IMR-90 (cell line): ENCODE measurements at regions not wholly inside any gene's neighbourhood (a gene's known extent, or its start where the extent isn't known, plus 50 kb on each side); places are given as distances from the start of the nearest gene placed in this dataset.

Experiments
- ATAC-seq: fragments of 200-7000 bp; cut with Tn5 transposase; 2 replicates; pipeline ENCODE4 v1.9.1; 2020; ENCODE audit warnings: low read depth, mild to moderate bottlenecking, moderate library complexity
- BruUV-seq: library from RNA; stranded (reverse); fragments of 400-500 nt; replicated peaks from 2 replicates; lab custom pipeline; 2021; lab: Mats Ljungman, UMichigan
- CTCF ChIA-PET: fragments of 300-600 bp; formaldehyde crosslinking; extraction: SDS; loops from one replicate; lab custom pipeline; 2021; ENCODE audit warnings: antibody characterized with exemption; lab: Yijun Ruan, JAX
- POLR2A ChIA-PET: fragments of 300-600 bp; sonication (Branson Sonifier 250); formaldehyde crosslinking; loops from one replicate; lab custom pipeline; 2022; ENCODE audit warnings: antibody characterized with exemption; ENCODE audit not compliant: unreplicated experiment; lab: Charles Lee
- DNase-seq: peaks from one replicate; pipeline ENCODE4 v3.0.0; 2013
- H2AFZ ChIP-seq: replicated peaks from 2 replicates; pipeline ENCODE3; 2013; ENCODE audit warnings: low read length, mild to moderate bottlenecking; ENCODE audit not compliant: poor library complexity
- H2AK5ac ChIP-seq: 2 replicates; pipeline ENCODE4 v1.6.1; 2013; ENCODE audit warnings: low read depth, low read length, inconsistent platforms
- H2AK9ac ChIP-seq: replicated peaks from 2 replicates; pipeline ENCODE3; 2013; ENCODE audit warnings: mild to moderate bottlenecking, low read depth, low read length, moderate library complexity; ENCODE audit not compliant: poor library complexity
- H2BK120ac ChIP-seq: 2 replicates; pipeline ENCODE4 v1.6.1; 2013; ENCODE audit warnings: low read depth, low read length, inconsistent platforms
- H2BK15ac ChIP-seq: 3 replicates; pipeline ENCODE4 v1.6.1; 2013; ENCODE audit warnings: low read depth, low read length, inconsistent platforms
- H2BK20ac ChIP-seq: 2 replicates; pipeline ENCODE4 v1.6.1; 2013; ENCODE audit warnings: low read depth, mild to moderate bottlenecking, inconsistent platforms, low read length, moderate library complexity
- H2BK5ac ChIP-seq: 2 replicates; pipeline ENCODE4 v1.6.1; 2013; ENCODE audit warnings: mild to moderate bottlenecking, low read depth, low read length, inconsistent platforms; ENCODE audit not compliant: poor library complexity, severe bottlenecking
- H3K14ac ChIP-seq: replicated peaks from 2 replicates; pipeline ENCODE4 v1.6.1; 2013; ENCODE audit warnings: low read depth, low read length, inconsistent platforms
- H3K18ac ChIP-seq: 2 replicates; pipeline ENCODE4 v1.6.1; 2013; ENCODE audit warnings: low read depth, low read length, control low read depth
- H3K23ac ChIP-seq: 2 replicates; pipeline ENCODE4 v1.6.1; 2013; ENCODE audit warnings: low read depth, low read length, inconsistent platforms
- H3K27ac ChIP-seq: 2 replicates; pipeline ENCODE4 v1.5.1; 2013; ENCODE audit warnings: mild to moderate bottlenecking, control low read depth, low read length; ENCODE audit not compliant: insufficient read depth
- H3K27me3 ChIP-seq: 2 replicates; pipeline ENCODE4 v1.6.1; 2013; ENCODE audit warnings: low read length; ENCODE audit not compliant: control insufficient read depth, insufficient read depth
- H3K36me3 ChIP-seq: 2 replicates; pipeline ENCODE4 v1.6.1; 2013; ENCODE audit warnings: low read length, mixed read lengths; ENCODE audit not compliant: control insufficient read depth, insufficient read depth
- H3K4ac ChIP-seq: 2 replicates; pipeline ENCODE4 v1.6.1; 2013; ENCODE audit warnings: low read depth, low read length, inconsistent platforms
- H3K4me1 ChIP-seq: 2 replicates; pipeline ENCODE4 v1.6.1; 2013; ENCODE audit warnings: low read length, mixed read lengths; ENCODE audit not compliant: control insufficient read depth, insufficient read depth
- H3K4me2 ChIP-seq: 2 replicates; pipeline ENCODE4 v1.6.1; 2013; ENCODE audit warnings: low read depth, mild to moderate bottlenecking, control low read depth, low read length, moderate library complexity
- H3K4me3 ChIP-seq: 2 replicates; pipeline ENCODE4 v1.5.1; 2013; ENCODE audit warnings: low read depth, mild to moderate bottlenecking, control low read depth, low read length, moderate library complexity; ENCODE audit not compliant: insufficient read depth
- H3K56ac ChIP-seq: 2 replicates; pipeline ENCODE4 v1.6.1; 2013; ENCODE audit warnings: low read length, inconsistent platforms; ENCODE audit not compliant: insufficient read depth; ENCODE audit errors: extremely low read depth
- H3K79me1 ChIP-seq, 2 experiments: 2 replicates each; pipeline ENCODE4 v1.6.1; 2013; ENCODE audit warnings: low read length in 2 of 2, inconsistent platforms in 1 of 2, low read depth in 1 of 2
- H3K9ac ChIP-seq: 2 replicates; pipeline ENCODE4 v1.6.1; 2013; ENCODE audit warnings: low read depth, low read length, control low read depth
- H3K9me1 ChIP-seq: 2 replicates; pipeline ENCODE4 v1.6.1; 2013; ENCODE audit warnings: low read length, inconsistent platforms; ENCODE audit not compliant: insufficient read depth
- H3K9me3 ChIP-seq: 2 replicates; pipeline ENCODE4 v1.6.1; 2013; ENCODE audit warnings: low read length; ENCODE audit not compliant: control insufficient read depth, insufficient read depth
- H4K20me1 ChIP-seq: 2 replicates; pipeline ENCODE4 v1.6.1; 2013; ENCODE audit warnings: low read length, inconsistent platforms; ENCODE audit not compliant: insufficient read depth
- H4K5ac ChIP-seq: 2 replicates; pipeline ENCODE4 v1.6.1; 2013; ENCODE audit warnings: mild to moderate bottlenecking, low read depth, low read length, control low read depth
- H4K8ac ChIP-seq, 2 experiments: 2 replicates each; pipeline ENCODE4 v1.6.1; 2013; ENCODE audit warnings: low read depth in 2 of 2, low read length in 2 of 2, control low read depth in 1 of 2, inconsistent platforms in 1 of 2
- H4K91ac ChIP-seq: 2 replicates; pipeline ENCODE4 v1.6.1; 2013; ENCODE audit warnings: low read depth, low read length, inconsistent platforms; ENCODE audit not compliant: insufficient read depth
- BHLHE40 ChIP-seq: fragments of 150-350 bp; IDR thresholded peaks from 2 replicates; pipeline ENCODE4 v1.6.1; 2016; ENCODE audit warnings: mild to moderate bottlenecking, low read depth, low read length
- CEBPB ChIP-seq: IDR thresholded peaks from 2 replicates; pipeline ENCODE4 v1.6.1; 2012; ENCODE audit warnings: low read depth, low read length, improper control_type of control experiment
- CHD1 ChIP-seq: IDR thresholded peaks from 2 replicates; pipeline ENCODE4 v1.6.1; 2012; ENCODE audit warnings: low read depth, low read length, improper control_type of control experiment
- MAFK ChIP-seq: IDR thresholded peaks from 2 replicates; pipeline ENCODE4 v1.6.1; 2012; ENCODE audit warnings: low read depth, low read length, improper control_type of control experiment
- MAZ ChIP-seq: IDR thresholded peaks from 2 replicates; pipeline ENCODE4 v1.6.1; 2012; ENCODE audit warnings: low read depth, mild to moderate bottlenecking, low read length, improper control_type of control experiment, moderate library complexity, borderline replicate concordance
- RAD21 ChIP-seq: IDR thresholded peaks from 2 replicates; pipeline ENCODE4 v1.6.1; 2012; ENCODE audit warnings: low read length, improper control_type of control experiment
- RCOR1 ChIP-seq: IDR thresholded peaks from 2 replicates; pipeline ENCODE4 v1.6.1; 2012; ENCODE audit warnings: mild to moderate bottlenecking, low read length, improper control_type of control experiment; ENCODE audit not compliant: insufficient replicate concordance
- WGBS, 2 experiments: methylation state at CpG; one replicate each; pipeline versions ENCODE4 v1.1.5 to v1.1.7; 2013; ENCODE audit warnings: missing lambda C conversion rate in 2 of 2; ENCODE audit not compliant: insufficient read length in 1 of 2; ENCODE audit errors: extremely low coverage in 2 of 2; 5-methylcytosine and 5-hydroxymethylcytosine counted together
- dilution Hi-C: fragments of 300-500 bp; cut with HindIII; formaldehyde crosslinking; loops from one replicate; pipeline ENCODE4 v1.14.3; 2018; ENCODE audit warnings: low sequenced_read_pairs; ENCODE audit not compliant: unreplicated experiment
- in situ Hi-C: fragments of 300-500 bp; cut with MboI; formaldehyde crosslinking; loops from 3 replicates; pipeline ENCODE4 v1.14.3; 2019; ENCODE audit warnings: low sequenced_read_pairs, inconsistent platforms, mixed read lengths
- intact Hi-C: fragments of 100-400 bp; cut with micrococcal nuclease; formaldehyde crosslinking; loops from 2 replicates; pipeline ENCODE4 v1.10.0; 2022
- TF ChIP-seq, protein P1 (sequence below): conservative IDR thresholded peaks from 2 replicates; pipeline ENCODE4 v1.5.1; 2012; ENCODE audit warnings: mild to moderate bottlenecking, low read depth, low read length, improper control_type of control experiment

DNA sequence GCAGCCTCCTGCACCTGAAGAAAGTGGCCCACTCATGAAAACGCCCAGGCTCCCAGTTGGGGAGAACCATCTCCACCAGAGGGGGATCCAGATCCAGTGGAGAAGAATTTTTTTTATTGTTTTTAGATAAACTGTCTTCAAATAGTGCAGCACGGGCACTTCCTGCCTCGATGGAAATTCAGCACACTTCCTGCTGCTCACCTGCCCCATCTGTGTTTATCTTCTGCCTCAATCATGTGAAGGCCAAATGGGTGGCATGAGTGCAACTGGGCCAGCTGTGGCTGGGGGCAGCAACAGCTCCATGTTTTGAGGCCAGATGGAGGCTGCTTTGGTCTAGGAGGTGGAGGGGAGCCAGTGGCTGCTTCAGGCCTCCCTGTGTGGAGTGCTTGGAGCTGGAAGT, 75.9 kb upstream of the WSB1 start:
- no peaks in the 10 kb centered on the region for H3K36me3 ChIP-seq
- no peak overlapping the region for H2BK5ac ChIP-seq
- no peak overlapping the region for H2AFZ ChIP-seq
- H2AK9ac ChIP-seq = no peak overlapping the region
- H4K8ac ChIP-seq = no peak overlapping the region
- peaks cover 4% of the 10 kb centered on the region; the same call in 1 of the 2 replicates for H3K9me3 ChIP-seq
- no peak overlapping the region for H2BK120ac ChIP-seq
- H3K4me3 ChIP-seq = no peak overlapping the region
- H3K27ac ChIP-seq = no peak overlapping the region
- ChIA-PET POLR2A (no interaction called here), CTCF (no interaction called here)
- H3K18ac ChIP-seq = no peak overlapping the region
- no peak overlapping the region for H2BK15ac ChIP-seq
- dilution Hi-C loops (no loop called here), in situ Hi-C loops (no loop called here), intact Hi-C loops (no loop called here)
- no peak for TF ChIP-seq MAFK
- TF ChIP-seq CHD1 = no peak
- TF ChIP-seq RCOR1 = no peak
- no peak for TF ChIP-seq BHLHE40
- no peak for TF ChIP-seq MAZ
- TF ChIP-seq, protein P1, sequence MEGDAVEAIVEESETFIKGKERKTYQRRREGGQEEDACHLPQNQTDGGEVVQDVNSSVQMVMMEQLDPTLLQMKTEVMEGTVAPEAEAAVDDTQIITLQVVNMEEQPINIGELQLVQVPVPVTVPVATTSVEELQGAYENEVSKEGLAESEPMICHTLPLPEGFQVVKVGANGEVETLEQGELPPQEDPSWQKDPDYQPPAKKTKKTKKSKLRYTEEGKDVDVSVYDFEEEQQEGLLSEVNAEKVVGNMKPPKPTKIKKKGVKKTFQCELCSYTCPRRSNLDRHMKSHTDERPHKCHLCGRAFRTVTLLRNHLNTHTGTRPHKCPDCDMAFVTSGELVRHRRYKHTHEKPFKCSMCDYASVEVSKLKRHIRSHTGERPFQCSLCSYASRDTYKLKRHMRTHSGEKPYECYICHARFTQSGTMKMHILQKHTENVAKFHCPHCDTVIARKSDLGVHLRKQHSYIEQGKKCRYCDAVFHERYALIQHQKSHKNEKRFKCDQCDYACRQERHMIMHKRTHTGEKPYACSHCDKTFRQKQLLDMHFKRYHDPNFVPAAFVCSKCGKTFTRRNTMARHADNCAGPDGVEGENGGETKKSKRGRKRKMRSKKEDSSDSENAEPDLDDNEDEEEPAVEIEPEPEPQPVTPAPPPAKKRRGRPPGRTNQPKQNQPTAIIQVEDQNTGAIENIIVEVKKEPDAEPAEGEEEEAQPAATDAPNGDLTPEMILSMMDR = no peak
- TF ChIP-seq CEBPB = no peak
- TF ChIP-seq RAD21 = no peak
- H2AK5ac ChIP-seq = no peak overlapping the region
- DNase-seq (no peak), ATAC-seq (no peak)
- no peak overlapping the region for H4K5ac ChIP-seq
- no peaks in the 10 kb centered on the region for H3K27me3 ChIP-seq
- H3K4me2 ChIP-seq = no peak overlapping the region
- no peaks in the 10 kb centered on the region for H4K20me1 ChIP-seq
- H3K14ac ChIP-seq = no peak overlapping the region
- no TSS peak for BruUV-seq
- H3K56ac ChIP-seq = no peak overlapping the region
- WGBS, 2 experiments = no CpG with 5 or more reads among the region's 3 CpGs
- no peak overlapping the region for H4K91ac ChIP-seq
- H3K79me1 ChIP-seq = no peaks in the 10 kb centered on the region
- no peak overlapping the region for H2BK20ac ChIP-seq
- H3K23ac ChIP-seq = no peak overlapping the region
- H3K4me1 ChIP-seq = no peaks in the 10 kb centered on the region
- no peak overlapping the region for H3K4ac ChIP-seq
- H3K9ac ChIP-seq = no peak overlapping the region
- no peaks in the 10 kb centered on the region for H3K9me1 ChIP-seq
